ENCODE measurements at regions not wholly inside any gene's neighbourhood (a gene's known extent, or its start where the extent isn't known, plus 50 kb on each side); places are given as distances from the start of the nearest gene placed in this dataset.
"Not testable (repeated sequence)": the region's sequence is repeated elsewhere in the genome, so short reads cannot be mapped to it uniquely, and the experiment has no call there.

DNA sequence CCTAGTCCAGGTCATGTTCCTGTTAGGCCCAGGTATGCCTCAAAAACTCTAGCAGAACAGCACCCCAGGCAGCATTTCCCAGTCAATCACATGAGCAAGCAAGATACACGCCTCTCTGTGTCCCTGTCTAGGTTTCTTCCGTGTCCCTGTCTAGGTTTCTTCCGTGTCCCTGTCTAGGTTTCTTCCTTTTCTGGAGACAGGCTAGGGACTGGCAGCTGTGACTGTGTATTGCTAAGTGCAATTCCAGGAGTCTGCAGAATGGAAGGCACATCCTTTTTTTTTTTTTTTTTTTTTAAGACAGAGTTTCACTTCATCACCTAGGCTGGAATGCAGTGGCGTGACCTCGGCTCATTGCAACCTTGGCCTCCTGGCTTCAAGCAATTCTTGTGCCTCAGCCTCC is 77.6 kb downstream of the SETD4 start:
- DNase-seq (ENCODE audit: low read depth): no peak

GRCh38 chr21:35981514-35982070 is 78.7 kb downstream of the SETD4 start:
- no peak for DNase-seq (ENCODE audit: low read depth)

DNA sequence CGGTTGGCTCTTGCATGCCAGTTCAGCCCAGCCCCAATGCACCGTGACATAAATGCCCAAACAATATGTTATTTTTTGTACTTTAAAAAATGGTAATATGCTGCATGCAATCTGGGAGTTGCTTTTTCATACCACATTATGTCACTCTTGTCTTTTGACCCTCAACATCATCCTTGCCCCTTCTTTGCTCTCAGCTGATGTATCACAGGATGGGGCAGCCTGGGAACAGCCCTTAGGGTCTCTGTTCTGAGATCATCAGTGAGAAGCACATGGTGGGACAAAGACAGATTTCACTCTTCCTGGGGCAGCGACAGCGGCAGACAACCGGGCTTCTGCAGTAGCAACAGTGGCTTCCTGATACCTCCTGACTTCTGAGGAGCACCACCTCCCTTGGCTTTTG is 79.5 kb downstream of the SETD4 start:
- DNase-seq (ENCODE audit: low read depth): no peak

DNA sequence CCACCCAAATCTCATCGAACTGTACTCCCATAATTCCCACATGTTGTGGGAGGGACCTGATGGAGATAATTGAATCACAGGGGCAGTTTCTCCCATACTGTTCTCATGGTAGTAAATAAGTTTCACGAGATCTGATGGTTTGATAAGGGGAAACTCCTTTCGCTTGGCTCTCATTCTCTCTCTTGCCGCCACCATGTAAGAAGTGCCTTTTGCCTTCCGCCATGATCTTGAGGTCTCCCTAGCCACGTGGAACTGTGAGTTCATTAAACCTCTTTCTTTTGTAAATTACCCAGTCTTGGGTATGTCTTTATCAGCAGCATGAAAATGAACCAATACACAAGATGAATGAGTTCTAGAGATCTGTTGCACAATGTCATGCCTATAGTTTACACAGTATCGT is 82.5 kb downstream of the SETD4 start:
- not testable (repeated sequence) for DNase-seq (ENCODE audit: low read depth)

- DNase-seq (ENCODE audit: low read depth): no peak
Measured at GRCh38 chr21:35976929-35977328, 83.4 kb downstream of the SETD4 start.

GRCh38 chr21:35976481-35976880 is 83.8 kb downstream of the SETD4 start:
- DNase-seq (ENCODE audit: low read depth): no peak

DNA sequence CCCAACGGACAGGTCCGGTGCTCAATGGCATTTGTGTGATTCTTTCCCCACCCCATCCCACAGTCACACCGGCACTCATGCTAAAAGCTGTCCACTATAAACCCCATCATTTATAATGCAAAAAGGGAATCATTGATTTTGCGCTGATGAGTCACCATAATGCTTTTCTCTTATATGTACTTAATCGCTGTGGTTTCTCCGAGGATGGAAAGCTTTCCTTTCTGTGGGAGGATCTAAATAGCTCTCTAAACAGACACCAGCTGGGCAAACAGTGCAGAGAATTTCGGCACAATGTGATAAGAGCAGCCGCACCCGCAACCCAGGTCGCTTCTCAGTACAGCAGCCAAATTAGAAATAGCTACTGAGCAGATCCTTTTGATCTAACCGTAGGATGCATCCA is 85.6 kb downstream of the SETD4 start:
- no peak for DNase-seq (ENCODE audit: low read depth)

DNA sequence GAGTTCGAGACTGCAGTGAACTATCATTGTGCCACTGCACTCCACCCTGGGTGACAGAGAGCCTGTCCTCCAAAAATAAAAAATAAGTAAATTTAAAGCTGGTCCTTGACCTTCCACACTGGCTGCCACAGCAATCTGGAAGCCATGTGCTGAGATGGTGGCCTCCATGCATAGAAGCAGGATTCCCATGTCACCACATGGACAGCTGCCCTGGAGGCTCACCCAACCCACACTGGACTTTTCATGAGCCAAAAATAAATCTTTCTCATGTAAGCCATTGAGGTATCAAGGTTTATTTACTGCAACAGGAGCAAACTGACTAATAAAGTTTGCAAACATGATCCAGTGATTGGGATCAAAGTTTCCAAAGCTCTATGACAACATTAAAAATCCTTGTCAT is 88.5 kb downstream of the SETD4 start:
- no peak for DNase-seq (ENCODE audit: low read depth)

DNA sequence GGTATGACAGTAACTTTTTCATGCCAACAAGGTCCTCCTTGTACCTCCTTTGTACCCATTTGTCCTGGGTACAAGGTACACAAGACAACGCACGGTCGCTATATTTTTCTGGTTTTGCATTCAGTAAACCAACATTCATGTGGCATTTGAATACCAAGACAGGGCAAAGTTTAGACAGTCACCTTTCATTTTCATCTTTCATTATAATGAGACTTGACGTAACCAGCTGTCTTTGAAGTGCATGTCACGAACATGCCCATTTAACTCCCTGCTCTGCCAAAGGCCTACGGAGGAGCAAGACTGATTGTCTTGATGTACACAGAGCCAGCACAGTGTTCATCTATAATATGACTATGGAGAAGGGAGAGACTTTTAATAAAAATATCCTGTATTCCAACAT is 91.0 kb downstream of the SETD4 start:
- DNase-seq (ENCODE audit: low read depth): no peak

- DNase-seq (ENCODE audit: low read depth): no peak
Measured at GRCh38 chr21:35968564-35968963, 91.8 kb downstream of the SETD4 start.

- no peak for DNase-seq (ENCODE audit: low read depth)
Measured at GRCh38 chr21:35965699-35966098, 94.6 kb downstream of the SETD4 start.

- DNase-seq (ENCODE audit: low read depth): no peak
Measured at GRCh38 chr21:35963920-35964451, 96.3 kb downstream of the SETD4 start.

- no peak for DNase-seq (ENCODE audit: low read depth)
Measured at GRCh38 chr21:35962917-35963316, 97.4 kb downstream of the SETD4 start.

- no peak for DNase-seq (ENCODE audit: low read depth)
Measured at GRCh38 chr21:35954066-35954465, 106.3 kb downstream of the SETD4 start.

DNA sequence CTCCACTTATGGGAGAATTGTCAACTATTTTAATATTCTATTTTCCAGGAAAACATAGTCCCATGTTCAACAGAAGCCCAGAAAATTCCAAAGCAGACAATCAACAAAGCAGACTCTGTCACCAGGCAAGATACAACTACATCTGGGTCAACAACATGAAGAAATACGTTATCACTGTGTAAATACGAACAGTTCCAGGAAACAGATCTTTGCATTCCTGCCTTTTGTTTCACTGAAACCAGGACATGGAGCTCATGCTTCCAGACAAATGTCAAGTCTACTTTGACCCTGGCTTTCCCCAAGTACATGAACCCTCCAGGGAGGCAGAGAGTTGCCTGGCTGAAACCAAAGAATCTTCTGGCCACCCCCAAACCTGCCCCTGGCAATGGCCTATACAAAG is 106.7 kb downstream of the SETD4 start:
- no peak for DNase-seq (ENCODE audit: low read depth)

GRCh38 chr21:35952651-35953340 is 107.5 kb downstream of the SETD4 start:
- no peak for DNase-seq (ENCODE audit: low read depth)

GRCh38 chr21:35948982-35949381 is 111.3 kb downstream of the SETD4 start:
- no peak for DNase-seq (ENCODE audit: low read depth)

GRCh38 chr21:35945089-35945671 is 115.1 kb downstream of the SETD4 start:
- no peak for DNase-seq (ENCODE audit: low read depth)

DNA sequence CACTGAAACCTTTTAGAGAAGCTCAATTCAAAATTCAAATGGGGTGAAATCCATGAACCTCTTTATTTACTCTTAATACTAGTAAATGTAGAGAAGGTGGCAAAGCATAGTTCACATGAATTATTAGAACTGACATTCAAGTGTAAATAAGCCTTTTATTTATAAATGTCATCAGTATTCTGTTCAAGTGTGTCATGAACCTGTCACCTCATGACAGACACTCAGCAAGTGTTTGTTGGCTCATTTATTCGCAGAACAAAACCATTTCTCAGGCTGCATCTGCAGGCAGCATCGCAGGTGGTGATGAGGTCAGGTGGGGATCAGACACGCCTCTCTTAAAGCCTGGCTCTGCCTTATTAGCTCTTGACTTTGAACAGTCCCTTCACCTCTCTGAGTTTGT is 116.6 kb downstream of the SETD4 start:
- no peak for DNase-seq (ENCODE audit: low read depth)

GRCh38 chr21:35942211-35943144 is 117.8 kb downstream of the SETD4 start:
- no peak for DNase-seq (ENCODE audit: low read depth)

DNA sequence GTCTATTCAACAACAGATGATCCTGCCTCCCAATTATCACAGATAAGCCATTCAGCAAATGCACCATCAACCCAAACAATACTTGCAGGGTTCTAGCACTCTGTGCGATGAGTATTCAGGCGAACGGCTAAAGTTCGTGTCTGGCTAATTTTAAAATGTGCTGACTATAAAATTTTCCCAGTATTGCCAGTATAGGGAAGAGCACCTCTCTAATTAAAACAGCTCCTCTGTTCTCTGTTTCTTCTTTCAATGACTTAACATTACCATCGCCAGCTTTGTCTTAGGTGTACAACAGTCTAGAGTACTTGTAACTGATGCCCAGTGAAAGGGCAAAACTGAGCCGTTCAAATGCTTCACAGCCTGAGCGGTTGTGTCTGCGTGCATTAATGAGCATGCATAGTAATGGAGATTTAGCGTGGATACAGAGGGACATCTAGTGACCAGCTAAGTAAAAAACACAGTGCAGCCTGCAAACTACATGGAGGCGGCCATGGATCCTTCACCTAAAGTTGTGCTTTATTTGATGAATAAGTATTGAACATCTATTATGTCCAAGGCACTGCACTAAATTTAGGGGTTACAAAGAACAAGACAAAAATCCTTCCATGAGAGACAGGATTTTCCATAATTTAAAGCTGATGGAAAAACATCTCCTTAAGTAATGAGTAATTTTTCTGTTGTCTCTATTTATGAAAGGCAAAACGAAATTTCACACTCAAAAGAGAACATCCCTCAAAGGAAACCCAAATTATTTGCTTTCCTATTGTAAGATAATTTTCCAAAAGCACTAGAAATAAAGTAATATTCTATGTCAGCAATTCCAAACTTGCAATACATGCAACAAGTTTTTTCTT is 120.0 kb downstream of the SETD4 start:
- no peak for DNase-seq (ENCODE audit: low read depth)

DNA sequence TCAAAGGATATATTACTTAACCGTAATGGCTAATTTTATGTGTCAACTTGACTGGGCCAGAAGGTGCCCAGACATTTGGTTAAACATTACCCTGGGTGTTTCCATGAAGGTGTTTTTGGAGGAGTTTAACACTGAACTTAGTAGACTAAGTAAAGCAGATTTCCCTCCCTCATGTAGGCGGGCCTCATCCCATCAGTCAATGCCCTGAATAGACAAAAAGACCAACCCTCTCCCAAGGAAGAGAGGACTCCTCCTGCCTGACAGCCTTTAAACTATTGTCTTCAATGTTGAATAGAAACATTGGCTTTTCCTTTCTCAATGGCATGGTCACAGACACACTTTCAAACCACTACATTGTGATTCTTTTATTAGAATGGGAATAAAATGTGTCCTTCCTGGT is 121.9 kb downstream of the SETD4 start:
- no peak for DNase-seq (ENCODE audit: low read depth)
